ENCODE measurements at regions not wholly inside any gene's neighbourhood (a gene's known extent, or its start where the extent isn't known, plus 50 kb on each side); places are given as distances from the start of the nearest gene placed in this dataset.
"Not testable (repeated sequence)": the region's sequence is repeated elsewhere in the genome, so short reads cannot be mapped to it uniquely, and the experiment has no call there.

DNA sequence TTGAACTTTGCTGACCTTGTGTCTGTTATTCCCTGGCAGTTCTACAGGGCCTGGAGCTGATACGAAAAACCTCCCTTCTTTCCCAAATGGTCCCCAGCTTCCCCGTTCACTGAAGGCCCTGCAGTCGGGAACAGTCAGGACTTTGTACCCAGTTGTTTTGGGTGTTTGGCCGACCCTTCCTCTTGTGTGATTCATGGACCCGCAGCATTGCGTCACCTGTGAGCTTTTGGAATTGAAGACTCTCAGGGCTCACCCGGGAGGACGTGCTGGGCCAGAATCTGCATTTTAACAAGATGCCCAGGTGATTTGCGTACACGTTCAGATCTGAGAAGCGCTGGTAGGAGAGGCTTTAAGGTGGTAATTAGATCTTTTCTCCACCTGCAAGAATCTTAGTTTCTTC, 220.4 kb downstream of the OTOP1 start:
- not testable (repeated sequence) for H3K4me3 Mint-ChIP-seq; H3K27me3 Mint-ChIP-seq; H3K27ac Mint-ChIP-seq; H3K9me3 Mint-ChIP-seq; H3K36me3 Mint-ChIP-seq (ENCODE audit: low read depth); H3K4me1 Mint-ChIP-seq (ENCODE audit: low read depth)

DNA sequence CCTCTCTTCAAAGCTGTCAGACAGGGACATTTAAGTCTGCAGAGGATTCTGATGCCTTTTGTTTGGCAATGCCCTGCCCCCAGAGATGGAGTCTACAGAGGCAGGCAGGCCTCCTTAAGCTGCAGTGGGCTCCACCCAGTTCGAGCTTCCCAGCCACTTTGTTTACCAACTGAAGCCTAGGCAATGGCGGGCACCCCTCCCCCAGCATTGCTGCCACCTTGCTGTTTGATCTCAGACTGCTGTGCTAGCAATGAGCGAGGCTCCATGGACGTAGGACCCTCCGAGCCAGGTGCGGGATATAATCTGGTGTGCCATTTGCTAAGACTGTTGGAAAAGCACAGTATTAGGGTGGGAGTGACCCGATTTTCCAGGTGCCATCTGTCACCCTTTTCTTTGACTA, 207.7 kb downstream of the OTOP1 start:
- H3K27me3 Mint-ChIP-seq = peaks cover 24% of the 10 kb centered on the region
- H3K27ac Mint-ChIP-seq; H3K4me1 Mint-ChIP-seq (ENCODE audit: low read depth); H3K36me3 Mint-ChIP-seq (ENCODE audit: low read depth); H3K9me3 Mint-ChIP-seq; H3K4me3 Mint-ChIP-seq: not testable (repeated sequence)

DNA sequence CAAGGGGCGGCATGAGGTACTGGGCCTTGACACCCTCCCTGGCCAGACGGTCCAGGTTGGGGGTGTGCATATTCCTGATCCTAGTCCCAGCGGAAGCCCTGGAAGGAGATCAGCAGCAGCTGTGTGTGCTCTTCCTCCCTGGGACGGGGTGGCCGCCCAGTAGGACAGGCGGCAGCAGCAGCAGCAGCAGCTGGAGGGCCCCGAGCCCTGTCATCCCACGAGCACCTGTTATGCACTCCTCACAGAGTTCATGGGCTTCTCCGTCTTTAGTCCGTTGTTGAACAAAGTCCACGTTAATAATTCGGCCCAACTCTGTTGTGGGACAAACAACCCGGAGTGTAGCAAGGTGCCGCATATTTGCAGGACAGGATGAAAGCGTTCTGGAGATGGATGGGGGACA, 205.6 kb downstream of the OTOP1 start:
- H3K36me3 Mint-ChIP-seq (ENCODE audit: low read depth); H3K4me1 Mint-ChIP-seq (ENCODE audit: low read depth); H3K9me3 Mint-ChIP-seq; H3K27ac Mint-ChIP-seq; H3K4me3 Mint-ChIP-seq: not testable (repeated sequence)
- H3K27me3 Mint-ChIP-seq = peaks cover 17% of the 10 kb centered on the region

DNA sequence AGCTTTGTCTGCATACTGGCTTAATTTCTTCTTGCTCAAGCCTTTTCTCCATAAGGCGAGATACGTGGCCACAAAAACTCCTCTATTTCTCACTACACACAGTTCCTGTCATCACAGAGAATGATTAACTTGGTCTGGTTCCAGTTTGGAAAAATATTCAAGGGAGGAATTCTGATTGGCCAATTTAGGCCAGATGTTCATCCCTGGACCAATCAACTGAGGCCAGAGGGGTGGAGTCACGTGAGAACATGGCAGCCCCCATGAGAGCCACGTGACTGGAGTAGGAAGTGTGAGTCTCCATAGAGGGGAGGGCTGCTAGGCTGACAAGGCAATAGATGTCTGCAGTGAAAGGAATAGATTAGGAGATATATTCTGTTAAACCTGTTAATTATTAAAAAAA, 200.0 kb downstream of the OTOP1 start:
- H3K4me1 Mint-ChIP-seq (ENCODE audit: low read depth) = peaks cover 11% of the 10 kb centered on the region
- H3K27me3 Mint-ChIP-seq = peaks cover 10% of the 10 kb centered on the region
- not testable (repeated sequence) for H3K27ac Mint-ChIP-seq; H3K36me3 Mint-ChIP-seq (ENCODE audit: low read depth); H3K9me3 Mint-ChIP-seq; H3K4me3 Mint-ChIP-seq

DNA sequence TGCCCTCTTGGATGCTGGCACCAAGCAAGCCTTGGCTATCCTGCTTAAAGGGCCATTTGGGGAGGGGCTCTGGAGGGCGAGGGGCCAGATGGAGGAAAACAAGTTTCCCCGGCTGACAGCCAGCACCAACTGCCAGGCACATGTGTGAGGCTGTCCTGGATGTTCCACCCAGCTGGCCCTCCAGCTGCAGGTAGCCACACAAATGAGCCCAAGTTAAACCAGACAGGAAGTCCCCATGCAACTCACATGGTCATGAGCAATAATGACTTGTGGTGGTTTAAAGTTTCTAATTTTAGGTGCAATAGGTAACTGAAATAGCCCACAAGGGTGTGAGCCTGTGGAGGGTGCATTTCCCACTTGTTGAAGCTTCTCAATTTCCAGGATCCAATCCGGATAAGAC, 198.0 kb downstream of the OTOP1 start:
- H3K36me3 Mint-ChIP-seq (ENCODE audit: low read depth); H3K4me3 Mint-ChIP-seq; H3K27ac Mint-ChIP-seq; H3K9me3 Mint-ChIP-seq: not testable (repeated sequence)
- peaks cover 14% of the 10 kb centered on the region for H3K27me3 Mint-ChIP-seq
- peaks cover 11% of the 10 kb centered on the region for H3K4me1 Mint-ChIP-seq (ENCODE audit: low read depth)

DNA sequence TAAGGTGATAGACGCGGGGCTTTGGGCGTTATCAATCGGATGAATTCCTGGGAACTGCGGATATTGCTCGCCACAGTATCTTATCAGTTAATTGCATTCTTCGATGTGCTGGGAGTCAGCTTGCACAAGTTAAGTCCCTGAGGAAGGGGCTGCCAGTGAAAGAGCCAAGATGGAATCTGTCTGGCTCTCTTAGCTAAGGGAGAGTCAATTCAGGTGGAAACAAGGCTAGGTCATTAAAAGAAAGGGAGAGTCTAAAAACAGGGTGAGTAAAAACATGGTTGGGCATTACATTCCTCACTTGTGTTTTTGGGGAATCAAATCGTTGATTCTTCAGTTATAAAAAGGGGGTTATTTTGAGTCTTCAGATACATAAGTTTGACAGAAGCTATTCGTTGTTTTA, 196.2 kb downstream of the OTOP1 start:
- H3K9me3 Mint-ChIP-seq; H3K4me3 Mint-ChIP-seq; H3K27ac Mint-ChIP-seq; H3K36me3 Mint-ChIP-seq (ENCODE audit: low read depth); H3K4me1 Mint-ChIP-seq (ENCODE audit: low read depth): not testable (repeated sequence)
- peaks cover 23% of the 10 kb centered on the region for H3K27me3 Mint-ChIP-seq

DNA sequence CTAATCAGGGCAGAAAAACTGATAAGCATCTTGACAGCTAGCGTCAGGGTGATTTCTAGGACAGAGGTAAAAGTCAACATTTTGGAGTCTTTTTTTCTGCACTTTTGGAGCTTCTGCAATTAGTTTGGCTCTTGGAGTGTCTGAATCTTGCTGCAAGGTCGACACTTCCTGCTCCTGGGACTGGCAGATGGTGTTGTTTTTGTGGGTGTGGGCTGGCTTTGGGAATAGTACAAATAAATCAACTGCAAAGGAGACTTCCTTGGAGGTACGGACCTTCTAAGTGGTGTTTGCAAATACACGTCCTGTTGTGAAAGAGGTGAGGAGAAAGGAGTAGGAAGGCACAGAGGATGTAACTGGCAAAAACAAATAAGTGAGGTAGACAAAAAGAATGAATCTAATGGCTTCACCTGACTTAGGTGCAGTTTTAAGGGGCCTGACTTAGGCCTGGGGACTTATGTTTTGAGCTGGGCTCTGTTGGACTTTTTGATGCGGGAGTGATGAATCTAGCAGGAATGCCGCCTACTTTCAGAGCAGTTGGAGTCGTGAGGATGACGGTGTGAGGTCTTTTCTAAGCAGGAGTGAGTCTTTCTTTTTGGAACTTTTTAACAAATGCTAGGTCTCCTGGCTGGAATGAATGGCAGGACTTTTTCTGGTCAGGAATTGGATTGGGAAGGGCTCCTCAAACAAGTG, 195.1 kb downstream of the OTOP1 start:
- H3K4me3 Mint-ChIP-seq; H3K4me1 Mint-ChIP-seq (ENCODE audit: low read depth); H3K9me3 Mint-ChIP-seq; H3K36me3 Mint-ChIP-seq (ENCODE audit: low read depth); H3K27ac Mint-ChIP-seq: not testable (repeated sequence)
- H3K27me3 Mint-ChIP-seq = peaks cover 18% of the 10 kb centered on the region

DNA sequence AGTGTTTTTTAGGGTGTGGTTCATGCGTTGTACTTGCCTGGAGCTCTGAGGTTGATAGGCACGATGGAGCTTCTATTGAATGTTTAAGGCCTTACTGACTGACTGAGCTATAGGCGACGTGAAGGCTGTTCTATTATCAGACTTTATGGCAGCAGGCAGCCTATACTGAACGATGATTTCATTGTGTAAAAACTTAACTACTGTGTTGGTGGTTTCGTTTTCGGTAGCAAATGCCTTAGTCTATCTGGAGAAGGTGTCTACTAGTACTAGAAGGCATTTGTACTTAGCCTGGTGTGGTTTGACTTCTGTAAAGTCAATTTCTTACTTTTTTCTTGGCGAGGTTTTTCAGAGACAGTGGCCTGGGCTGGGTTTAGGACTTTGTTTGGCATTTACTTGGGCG, 194.4 kb downstream of the OTOP1 start:
- H3K27me3 Mint-ChIP-seq = peaks cover 16% of the 10 kb centered on the region
- H3K9me3 Mint-ChIP-seq; H3K4me1 Mint-ChIP-seq (ENCODE audit: low read depth); H3K36me3 Mint-ChIP-seq (ENCODE audit: low read depth); H3K27ac Mint-ChIP-seq; H3K4me3 Mint-ChIP-seq: not testable (repeated sequence)

DNA sequence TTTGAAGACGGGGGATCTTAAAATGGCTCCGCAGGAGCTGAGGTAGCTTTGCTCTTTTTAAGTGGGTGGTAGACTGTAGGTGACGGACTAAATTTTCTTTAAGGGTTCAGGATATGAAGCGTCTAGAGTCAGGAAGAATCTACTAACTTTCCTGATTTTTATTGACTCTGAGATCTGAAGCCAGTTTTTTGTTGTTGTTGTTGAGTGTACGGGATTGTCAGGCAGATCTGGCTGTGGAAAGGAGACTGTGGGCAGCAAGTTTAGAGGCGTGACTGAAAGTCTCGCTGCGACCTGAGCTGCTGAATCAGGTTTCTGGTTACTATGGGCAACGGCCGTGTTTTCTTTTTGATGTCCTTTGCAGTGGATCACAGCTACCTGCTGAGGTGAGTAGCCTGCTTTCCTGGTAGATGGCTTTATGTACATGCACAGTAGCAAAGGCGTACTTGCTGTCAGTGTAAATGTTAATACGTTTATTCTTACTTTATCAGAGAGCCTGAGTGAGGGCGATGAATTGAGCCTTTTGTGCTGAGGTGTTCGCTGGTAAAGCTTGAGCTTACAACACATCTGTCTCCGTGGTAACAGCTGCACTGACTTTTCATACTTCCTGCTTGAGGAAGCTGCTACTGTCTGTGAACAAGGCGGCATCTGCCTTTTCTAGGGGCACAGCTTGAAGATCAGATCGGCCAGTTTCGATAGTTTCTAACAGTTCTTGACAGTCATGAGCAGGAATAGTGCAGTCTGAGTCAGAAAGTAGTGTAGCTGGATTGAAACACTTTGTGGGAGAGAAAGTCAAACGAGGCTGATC, 193.7 kb downstream of the OTOP1 start:
- H3K27ac Mint-ChIP-seq; H3K4me1 Mint-ChIP-seq (ENCODE audit: low read depth); H3K36me3 Mint-ChIP-seq (ENCODE audit: low read depth); H3K4me3 Mint-ChIP-seq; H3K9me3 Mint-ChIP-seq: not testable (repeated sequence)
- H3K27me3 Mint-ChIP-seq = peaks cover 16% of the 10 kb centered on the region

DNA sequence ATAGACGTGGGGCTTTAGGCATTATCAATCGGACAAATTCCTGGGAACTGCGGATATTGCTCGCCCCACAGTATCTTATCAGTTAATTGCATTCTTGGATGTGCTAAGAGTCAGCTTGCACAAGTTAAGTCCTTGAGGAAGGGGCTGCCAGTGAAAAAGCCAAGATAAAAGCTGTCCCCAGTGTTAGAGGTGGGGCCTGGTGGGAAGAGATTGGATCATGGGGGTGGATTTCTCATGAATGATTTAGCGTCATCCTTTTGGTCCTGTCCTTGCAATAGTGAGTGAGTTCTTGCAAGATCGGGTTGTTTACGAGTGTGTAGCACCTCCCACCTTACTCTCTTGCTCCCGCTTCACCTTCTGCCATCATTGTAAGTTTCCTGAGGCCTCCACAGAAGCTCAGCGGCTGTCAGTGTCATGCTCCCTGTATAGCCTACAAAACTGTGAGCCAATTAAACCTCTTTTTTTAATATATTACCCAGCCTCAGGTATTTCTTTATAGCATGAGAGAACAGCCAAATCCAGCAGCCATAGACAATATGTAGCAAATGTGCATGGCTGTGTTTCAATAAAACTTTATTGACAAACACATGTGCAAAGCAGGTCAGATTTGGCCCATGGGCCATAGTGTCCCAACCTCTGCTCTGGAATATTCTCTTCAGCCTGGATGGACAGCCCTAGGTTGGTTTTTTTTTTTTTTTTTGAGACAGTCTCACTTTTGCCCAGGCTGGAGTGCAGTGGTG, 189.2 kb downstream of the OTOP1 start:
- H3K4me3 Mint-ChIP-seq; H3K36me3 Mint-ChIP-seq (ENCODE audit: low read depth); H3K4me1 Mint-ChIP-seq (ENCODE audit: low read depth); H3K27ac Mint-ChIP-seq; H3K9me3 Mint-ChIP-seq: not testable (repeated sequence)
- peaks cover 21% of the 10 kb centered on the region for H3K27me3 Mint-ChIP-seq

DNA sequence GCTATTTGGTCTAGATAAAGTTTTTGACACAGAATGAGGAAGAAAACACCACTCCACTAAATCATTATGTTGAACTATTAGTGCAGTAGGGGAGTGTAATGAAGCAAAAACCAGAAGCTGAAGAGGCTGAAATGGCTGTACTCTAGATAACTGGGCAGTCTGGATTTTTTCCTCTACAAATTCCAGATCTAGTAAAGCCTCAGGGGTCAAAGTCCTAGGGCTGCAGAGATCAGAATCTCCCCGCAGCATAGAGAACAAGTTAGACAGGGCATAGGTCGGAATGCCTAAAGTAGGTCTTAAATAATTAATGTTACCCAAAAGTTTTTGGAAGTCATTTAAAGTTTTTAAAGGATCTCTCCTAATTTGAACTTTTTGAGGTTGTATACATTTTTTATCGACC, 180.9 kb downstream of the OTOP1 start:
- not testable (repeated sequence) for H3K4me3 Mint-ChIP-seq; H3K36me3 Mint-ChIP-seq (ENCODE audit: low read depth); H3K27ac Mint-ChIP-seq; H3K9me3 Mint-ChIP-seq
- Mint-ChIP-seq H3K27me3 (peaks cover 65% of the 10 kb centered on the region), H3K4me1 (ENCODE audit: low read depth) (peaks cover 13% of the 10 kb centered on the region)

DNA sequence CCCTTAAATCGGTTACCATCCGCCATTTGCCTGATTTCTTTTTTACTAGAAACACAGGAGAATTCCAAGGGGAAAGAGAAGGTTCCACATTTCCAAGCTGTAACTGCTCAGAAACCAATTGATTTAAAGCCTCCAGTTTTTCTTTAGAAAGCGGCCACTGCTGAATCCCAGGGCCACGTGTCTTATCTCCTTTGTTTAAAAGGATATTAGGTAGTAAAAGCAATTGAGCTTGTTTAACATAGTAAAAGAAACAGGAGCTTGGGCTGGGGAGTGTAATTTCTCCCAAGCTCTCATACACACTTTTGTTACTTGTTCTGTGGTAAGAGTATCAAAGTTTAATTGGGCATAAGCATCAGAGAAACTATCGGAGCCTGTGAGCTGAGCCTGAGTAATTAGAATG, 180.0 kb downstream of the OTOP1 start:
- not testable (repeated sequence) for H3K27ac Mint-ChIP-seq; H3K36me3 Mint-ChIP-seq (ENCODE audit: low read depth); H3K9me3 Mint-ChIP-seq; H3K4me3 Mint-ChIP-seq
- Mint-ChIP-seq H3K27me3 (peaks cover 65% of the 10 kb centered on the region), H3K4me1 (ENCODE audit: low read depth) (peaks cover 13% of the 10 kb centered on the region)

DNA sequence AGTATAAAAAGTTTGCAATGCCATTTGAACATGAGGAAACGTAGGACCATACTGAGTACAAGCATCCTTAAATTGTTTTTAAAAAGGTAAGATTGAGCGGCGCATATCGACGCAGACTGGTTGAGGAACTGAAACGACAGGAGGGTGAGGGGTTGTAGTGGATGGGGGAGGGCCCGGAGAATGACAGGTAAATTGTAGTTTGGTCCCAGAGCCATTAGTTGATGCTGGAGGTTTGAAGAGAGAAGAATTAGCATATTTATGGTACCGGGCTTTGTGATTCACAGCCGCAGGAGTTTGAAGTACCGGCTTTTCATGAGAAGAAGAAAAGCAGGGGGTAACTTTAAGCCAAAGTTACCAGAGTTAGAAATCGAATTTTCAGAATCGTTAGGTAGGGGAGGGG, 179.5 kb downstream of the OTOP1 start:
- not testable (repeated sequence) for H3K9me3 Mint-ChIP-seq; H3K27ac Mint-ChIP-seq; H3K36me3 Mint-ChIP-seq (ENCODE audit: low read depth); H3K4me3 Mint-ChIP-seq
- H3K4me1 Mint-ChIP-seq (ENCODE audit: low read depth) = peaks cover 13% of the 10 kb centered on the region
- H3K27me3 Mint-ChIP-seq = peaks cover 65% of the 10 kb centered on the region

DNA sequence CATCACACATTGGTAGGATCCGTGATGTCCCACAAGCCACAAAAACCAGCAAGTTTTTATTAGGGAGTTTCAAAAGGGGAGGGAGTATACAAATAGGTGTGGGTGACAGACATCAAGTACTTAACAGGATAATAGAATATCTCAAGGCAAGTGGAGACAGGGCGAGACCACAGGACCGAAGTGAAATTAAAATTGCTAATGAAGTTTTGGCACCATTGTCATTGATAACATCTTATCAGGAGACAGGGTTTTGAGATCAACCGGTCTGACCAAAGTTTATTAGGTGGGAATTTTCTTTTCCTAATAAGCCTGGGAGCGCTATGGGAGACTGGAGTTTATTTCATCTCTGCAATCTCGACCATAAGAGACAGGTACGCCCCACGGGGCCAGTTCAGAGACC, 178.5 kb downstream of the OTOP1 start:
- H3K36me3 Mint-ChIP-seq (ENCODE audit: low read depth); H3K9me3 Mint-ChIP-seq; H3K4me3 Mint-ChIP-seq; H3K27ac Mint-ChIP-seq: not testable (repeated sequence)
- peaks cover 64% of the 10 kb centered on the region for H3K27me3 Mint-ChIP-seq
- peaks cover 13% of the 10 kb centered on the region for H3K4me1 Mint-ChIP-seq (ENCODE audit: low read depth)

DNA sequence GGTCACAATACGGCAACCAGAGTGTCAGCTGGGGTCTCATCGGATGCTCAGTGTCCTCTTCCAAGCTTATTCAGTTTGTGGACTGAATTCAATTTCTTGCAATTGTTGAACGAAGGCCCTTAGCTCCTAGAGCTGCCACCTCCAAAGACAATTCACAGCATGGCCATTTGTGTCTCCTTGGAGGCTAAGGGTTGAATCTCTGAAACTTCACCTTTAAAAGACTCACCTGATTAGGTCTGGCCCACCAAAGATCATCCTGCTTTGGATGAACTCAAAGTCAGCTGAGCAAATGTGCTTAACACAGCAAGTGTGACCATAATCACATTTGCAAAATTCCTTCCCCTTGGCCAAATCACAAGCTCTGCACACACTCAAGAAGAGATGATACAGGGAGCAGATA, 175.9 kb downstream of the OTOP1 start:
- Mint-ChIP-seq H3K27me3 (peaks cover 39% of the 10 kb centered on the region), H3K4me1 (ENCODE audit: low read depth) (peaks cover 13% of the 10 kb centered on the region)
- not testable (repeated sequence) for H3K36me3 Mint-ChIP-seq (ENCODE audit: low read depth); H3K9me3 Mint-ChIP-seq; H3K27ac Mint-ChIP-seq; H3K4me3 Mint-ChIP-seq

All from stimulated activated naive CD8-positive, alpha-beta T cell treated with anti-CD3 and anti-CD28 coated beads, Interleukin-15, Interleukin-2, amounts not matched to agents 100 ng/mL and 50 ng/mL, for 24 hours (primary cell).